H9 (cell line): ENCODE measurements at regions not wholly inside any gene's neighbourhood (a gene's known extent, or its start where the extent isn't known, plus 50 kb on each side); places are given as distances from the start of the nearest gene placed in this dataset.

ENCODE experiments used
- DNase-seq: peaks from one replicate; pipeline ENCODE4 v3.0.0-alpha.2; 2017
- H2AFZ ChIP-seq: one replicate; pipeline ENCODE4 v1.6.1; 2013; ENCODE audit warnings: mild to moderate bottlenecking, low read length, control low read depth, moderate library complexity
- H2AK5ac ChIP-seq: 2 replicates; pipeline ENCODE4 v1.6.1; 2013; ENCODE audit warnings: low read length, control low read depth, mixed read lengths; ENCODE audit not compliant: insufficient read length
- H2BK120ac ChIP-seq: one replicate; pipeline ENCODE4 v1.6.1; 2013; ENCODE audit warnings: low read depth, mild to moderate bottlenecking, low read length, control low read depth, inconsistent platforms; ENCODE audit not compliant: poor library complexity, severe bottlenecking
- H2BK12ac ChIP-seq: 2 replicates; pipeline ENCODE4 v1.6.1; 2013; ENCODE audit warnings: low read length, control low read depth, mixed read lengths, low read depth; ENCODE audit not compliant: insufficient read length
- H2BK15ac ChIP-seq: 2 replicates; pipeline ENCODE4 v1.6.1; 2013; ENCODE audit warnings: low read depth, low read length, control low read depth
- H2BK20ac ChIP-seq: one replicate; pipeline ENCODE4 v1.6.1; 2013; ENCODE audit warnings: low read depth, mild to moderate bottlenecking, low read length, control low read depth, inconsistent platforms; ENCODE audit not compliant: poor library complexity, severe bottlenecking
- H2BK5ac ChIP-seq: 2 replicates; pipeline ENCODE4 v1.6.1; 2013; ENCODE audit warnings: low read length, control low read depth, mixed read lengths; ENCODE audit not compliant: insufficient read length
- H3K14ac ChIP-seq: 2 replicates; pipeline ENCODE4 v1.6.1; 2013; ENCODE audit warnings: low read length, control low read depth; ENCODE audit not compliant: insufficient read depth
- H3K18ac ChIP-seq: 2 replicates; pipeline ENCODE4 v1.6.1; 2013; ENCODE audit warnings: low read depth, mild to moderate bottlenecking, mixed read lengths, low read length, control low read depth; ENCODE audit not compliant: insufficient read length
- H3K23ac ChIP-seq: 2 replicates; pipeline ENCODE4 v1.6.1; 2013; ENCODE audit warnings: low read length, control low read depth, mixed read lengths, low read depth; ENCODE audit not compliant: insufficient read length
- H3K23me2 ChIP-seq: 2 replicates; pipeline ENCODE4 v1.6.1; 2013; ENCODE audit warnings: low read depth, mild to moderate bottlenecking, mixed read lengths, low read length, control low read depth; ENCODE audit not compliant: insufficient read length, poor library complexity, severe bottlenecking
- H3K27ac ChIP-seq: 2 replicates; pipeline ENCODE4 v1.5.1; 2013; ENCODE audit warnings: low read length, control low read depth, mixed read lengths, low read depth; ENCODE audit not compliant: insufficient read length
- H3K27me3 ChIP-seq: 2 replicates; pipeline ENCODE4 v1.6.1; 2013; ENCODE audit warnings: low read length, control low read depth, inconsistent platforms; ENCODE audit not compliant: insufficient read depth
- H3K4ac ChIP-seq: 2 replicates; pipeline ENCODE4 v1.6.1; 2013; ENCODE audit warnings: low read depth, mild to moderate bottlenecking, control low read depth, inconsistent platforms, low read length, moderate library complexity
- H3K4me1 ChIP-seq: 2 replicates; pipeline ENCODE4 v1.6.1; 2013; ENCODE audit warnings: low read length, control low read depth, inconsistent platforms; ENCODE audit not compliant: insufficient read depth
- H3K4me2 ChIP-seq: 2 replicates; pipeline ENCODE4 v1.6.1; 2013; ENCODE audit warnings: low read length, control low read depth, mixed read lengths; ENCODE audit not compliant: insufficient read length, insufficient read depth
- H3K56ac ChIP-seq: 2 replicates; pipeline ENCODE4 v1.6.1; 2013; ENCODE audit warnings: low read depth, mild to moderate bottlenecking, mixed read lengths, low read length, control low read depth; ENCODE audit not compliant: insufficient read length
- H3K79me1 ChIP-seq: 2 replicates; pipeline ENCODE4 v1.6.1; 2013; ENCODE audit warnings: low read depth, mild to moderate bottlenecking, moderate library complexity, low read length, control low read depth, inconsistent platforms; ENCODE audit not compliant: insufficient read depth, poor library complexity, severe bottlenecking
- H3K79me2 ChIP-seq: 2 replicates; pipeline ENCODE4 v1.6.1; 2013; ENCODE audit warnings: low read length, control low read depth, inconsistent platforms; ENCODE audit not compliant: insufficient read depth
- H3K9ac ChIP-seq: 2 replicates; pipeline ENCODE4 v1.6.1; 2013; ENCODE audit warnings: low read length, control low read depth, mixed read lengths; ENCODE audit not compliant: insufficient read length; ENCODE audit errors: extremely low read depth
- H3K9me3 ChIP-seq: one replicate; pipeline ENCODE4 v1.6.1; 2013; ENCODE audit warnings: low read depth, low read length, inconsistent platforms; ENCODE audit not compliant: control insufficient read depth
- H3T11ph ChIP-seq: one replicate; pipeline ENCODE4 v1.6.1; 2013; ENCODE audit warnings: mild to moderate bottlenecking, low read length, control low read depth, inconsistent platforms
- H4K20me1 ChIP-seq: one replicate; pipeline ENCODE4 v1.6.1; 2013; ENCODE audit not compliant: control insufficient read depth, insufficient read length, insufficient read depth
- H4K5ac ChIP-seq: 2 replicates; pipeline ENCODE4 v1.6.1; 2013; ENCODE audit warnings: low read depth, mild to moderate bottlenecking, mixed read lengths, low read length, control low read depth; ENCODE audit not compliant: insufficient read length
- H4K8ac ChIP-seq: replicated peaks from 2 replicates; pipeline ENCODE4 v1.6.1; 2013; ENCODE audit warnings: low read length, control low read depth, mixed read lengths, low read depth; ENCODE audit not compliant: insufficient read length
- H4K91ac ChIP-seq: 2 replicates; pipeline ENCODE4 v1.6.1; 2013; ENCODE audit warnings: low read depth, mild to moderate bottlenecking, moderate library complexity, mixed read lengths, low read length, control low read depth; ENCODE audit not compliant: insufficient read length
- H3K27ac Mint-ChIP-seq, 3 experiments: 2 replicates in 2 of 3; 3 replicates in 1 of 3; pipeline ENCODE4 v1.8.0; 2020 to 2021; ENCODE audit warnings: mixed read lengths in 3 of 3, mild to moderate bottlenecking in 1 of 3, moderate library complexity in 1 of 3
- H3K27me3 Mint-ChIP-seq: 2 replicates; pipeline ENCODE4 v1.8.0; 2021; ENCODE audit warnings: low read depth, mild to moderate bottlenecking, moderate library complexity, mixed read lengths
- H3K36me3 Mint-ChIP-seq, 3 experiments: 2 replicates in 2 of 3; 3 replicates in 1 of 3; pipeline ENCODE4 v1.8.0; 2020 to 2021; ENCODE audit warnings: low read depth in 3 of 3, mixed read lengths in 3 of 3; ENCODE audit not compliant: insufficient read depth in 1 of 3
- H3K4me1 Mint-ChIP-seq, 2 experiments: 2 replicates each; pipeline ENCODE4 v1.8.0; 2020; ENCODE audit warnings: mixed read lengths in 2 of 2
- H3K4me3 Mint-ChIP-seq, 2 experiments: 2 replicates in 1 of 2; 3 replicates in 1 of 2; pipeline ENCODE4 v1.8.0; 2020 to 2021; ENCODE audit warnings: mild to moderate bottlenecking in 2 of 2, mixed read lengths in 2 of 2, moderate library complexity in 1 of 2
- H3K9me3 Mint-ChIP-seq, 2 experiments: 2 replicates in 1 of 2; 3 replicates in 1 of 2; pipeline ENCODE4 v1.8.0; 2020; ENCODE audit warnings: mild to moderate bottlenecking in 2 of 2, mixed read lengths in 2 of 2, moderate library complexity in 1 of 2
- WGBS: extraction: QIAGEN DNeasy Blood & Tissue Kit; methylation state at CpG from one replicate; pipeline ENCODE4 v1.1.7; 2013; ENCODE audit warnings: missing lambda C conversion rate, low lambda C conversion rate, mixed read lengths; ENCODE audit not compliant: insufficient read length; ENCODE audit errors: extremely low coverage; 5-methylcytosine and 5-hydroxymethylcytosine counted together
- TF ChIP-seq, protein P1 (sequence below): fragments of 200-600 bp; sonication (generic); conservative IDR thresholded peaks from 3 replicates; pipeline ENCODE4 v1.8.0; 2021; ENCODE audit warnings: antibody characterized with exemption, mild to moderate bottlenecking

DNA sequence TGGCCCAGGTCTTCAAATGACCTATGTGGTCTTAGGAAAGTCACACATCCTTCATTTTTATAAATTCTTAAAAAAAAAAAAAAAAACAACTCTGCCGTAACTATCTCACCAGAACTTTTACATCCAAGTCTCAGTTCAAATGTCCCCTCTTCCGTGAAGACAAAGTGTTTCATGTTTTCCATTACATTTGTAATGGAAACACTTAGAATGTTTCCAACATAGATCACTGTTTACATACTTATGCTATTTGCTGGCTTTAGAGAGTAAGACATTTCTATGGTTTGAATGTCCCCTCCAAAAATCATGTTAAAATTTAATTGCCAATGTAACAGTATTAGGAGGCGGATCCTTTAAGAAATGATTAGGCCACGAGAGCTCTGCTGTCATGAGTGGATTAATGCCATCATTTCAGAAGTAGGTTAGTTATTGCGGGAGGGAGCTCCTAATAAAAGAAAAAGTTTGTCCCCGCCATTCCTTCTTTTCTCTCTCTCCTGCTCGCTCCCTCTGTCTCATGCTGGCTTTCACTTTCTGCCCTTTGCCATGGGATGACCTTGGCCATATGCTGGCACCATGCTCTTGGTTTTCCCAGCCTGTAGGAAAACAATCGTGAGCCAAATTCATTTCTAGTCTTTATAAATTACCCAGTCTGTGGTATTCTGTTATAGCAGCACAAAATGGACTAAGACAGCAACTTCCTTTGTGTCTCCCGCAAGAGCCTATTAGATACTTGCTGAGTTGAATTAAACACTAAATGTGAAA is 887.8 kb upstream of the SOX9 start:
- H3K27ac Mint-ChIP-seq: no peak overlapping the region; a peak in 1 of 7 replicates
- no peak overlapping the region for H3K14ac ChIP-seq
- no peak overlapping the region for H4K5ac ChIP-seq

More for the DNA sequence above, 887.8 kb upstream of the SOX9 start:
- H3K4me2 ChIP-seq: no peak overlapping the region
- TF ChIP-seq, protein P1, sequence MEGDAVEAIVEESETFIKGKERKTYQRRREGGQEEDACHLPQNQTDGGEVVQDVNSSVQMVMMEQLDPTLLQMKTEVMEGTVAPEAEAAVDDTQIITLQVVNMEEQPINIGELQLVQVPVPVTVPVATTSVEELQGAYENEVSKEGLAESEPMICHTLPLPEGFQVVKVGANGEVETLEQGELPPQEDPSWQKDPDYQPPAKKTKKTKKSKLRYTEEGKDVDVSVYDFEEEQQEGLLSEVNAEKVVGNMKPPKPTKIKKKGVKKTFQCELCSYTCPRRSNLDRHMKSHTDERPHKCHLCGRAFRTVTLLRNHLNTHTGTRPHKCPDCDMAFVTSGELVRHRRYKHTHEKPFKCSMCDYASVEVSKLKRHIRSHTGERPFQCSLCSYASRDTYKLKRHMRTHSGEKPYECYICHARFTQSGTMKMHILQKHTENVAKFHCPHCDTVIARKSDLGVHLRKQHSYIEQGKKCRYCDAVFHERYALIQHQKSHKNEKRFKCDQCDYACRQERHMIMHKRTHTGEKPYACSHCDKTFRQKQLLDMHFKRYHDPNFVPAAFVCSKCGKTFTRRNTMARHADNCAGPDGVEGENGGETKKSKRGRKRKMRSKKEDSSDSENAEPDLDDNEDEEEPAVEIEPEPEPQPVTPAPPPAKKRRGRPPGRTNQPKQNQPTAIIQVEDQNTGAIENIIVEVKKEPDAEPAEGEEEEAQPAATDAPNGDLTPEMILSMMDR: no peak
- Mint-ChIP-seq H3K4me3 (no peak overlapping the region), H3K27me3 (no peaks in the 10 kb centered on the region), H3K36me3 (no peaks in the 10 kb centered on the region), H3K9me3 (no peaks in the 10 kb centered on the region), H3K4me1 (peaks cover 3 to 4% of the 10 kb centered on the region in 2 experiments)
- H4K8ac ChIP-seq: no peak overlapping the region
- H2BK5ac ChIP-seq: no peak overlapping the region
- no CpG with 5 or more reads among the region's 9 CpGs for WGBS
- H3K56ac ChIP-seq: no peak overlapping the region
- H3K23me2 ChIP-seq: no peaks in the 10 kb centered on the region
- no peaks in the 10 kb centered on the region for H3K27me3 ChIP-seq
- H3K9ac ChIP-seq: no peak overlapping the region
- no peak overlapping the region for H2BK12ac ChIP-seq
- no peak overlapping the region for H3K23ac ChIP-seq
- H3K4me1 ChIP-seq: no peaks in the 10 kb centered on the region
- no peak for DNase-seq
- no peak overlapping the region for H2AK5ac ChIP-seq
- no peak overlapping the region for H2BK15ac ChIP-seq
- no peak overlapping the region for H2BK20ac ChIP-seq
- H3K4ac ChIP-seq: no peak overlapping the region
- no peak overlapping the region for H3T11ph ChIP-seq
- no peaks in the 10 kb centered on the region for H3K9me3 ChIP-seq
- no peak overlapping the region for H3K18ac ChIP-seq
- H3K79me1 ChIP-seq: no peaks in the 10 kb centered on the region
- no peak overlapping the region for H2BK120ac ChIP-seq
- H2AFZ ChIP-seq: no peak overlapping the region
- H4K91ac ChIP-seq: no peak overlapping the region
- H4K20me1 ChIP-seq: no peaks in the 10 kb centered on the region
- H3K79me2 ChIP-seq: no peaks in the 10 kb centered on the region
- H3K27ac ChIP-seq: no peak overlapping the region
